SH-SY5Y (cell line): ENCODE measurements at regions not wholly inside any gene's neighbourhood (a gene's known extent, or its start where the extent isn't known, plus 50 kb on each side); places are given as distances from the start of the nearest gene placed in this dataset.

Experiments used
- GATA2 ChIP-seq: IDR thresholded peaks from 2 replicates; pipeline ENCODE4 v1.6.1; 2011; ENCODE audit warnings: mild to moderate bottlenecking, low read depth, low read length
- GATA3 ChIP-seq: IDR thresholded peaks from 2 replicates; pipeline ENCODE4 v1.6.1; 2011; ENCODE audit warnings: low read depth, mild to moderate bottlenecking, low read length, moderate library complexity

DNA sequence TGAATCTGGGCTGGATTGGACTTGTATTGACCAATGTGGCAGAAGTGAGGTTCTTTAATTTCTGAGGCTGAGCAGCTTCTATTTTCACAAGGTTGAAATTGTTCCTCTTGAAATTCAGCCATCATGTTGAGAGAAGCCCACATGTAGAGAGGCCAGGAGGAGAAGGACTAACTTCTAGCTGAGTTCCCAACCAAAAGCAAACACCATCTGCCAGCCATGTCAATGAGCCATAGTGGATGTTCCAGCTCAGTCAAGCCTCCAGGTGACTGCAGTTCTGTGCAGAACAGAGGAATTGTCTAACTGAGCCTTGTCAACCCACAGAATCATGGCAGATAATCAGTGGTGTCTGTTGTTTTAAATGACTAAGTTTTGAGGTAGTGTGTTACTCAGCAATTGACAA is 110.6 kb upstream of the ACVR1 start:
- TF ChIP-seq GATA3 (no peak), GATA2 (no peak)

DNA sequence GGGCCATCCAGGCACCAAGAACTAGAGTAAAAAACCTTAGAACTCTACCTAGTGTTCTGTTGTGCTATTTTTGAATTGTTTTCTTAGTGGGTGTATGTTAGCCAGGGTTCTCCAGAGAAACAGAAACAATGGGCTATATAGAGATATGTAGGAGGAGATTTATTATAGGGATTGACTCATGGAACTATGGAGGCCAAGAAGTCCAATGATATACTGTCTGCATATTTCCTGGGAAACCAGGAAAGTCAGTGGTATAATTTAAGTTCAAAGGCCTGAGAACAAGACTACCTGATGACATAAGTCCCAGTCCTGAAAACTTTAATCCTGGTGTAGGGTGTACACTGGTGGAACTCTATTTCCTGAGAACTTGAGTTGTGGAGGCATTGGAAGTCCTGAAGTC is 108.7 kb upstream of the ACVR1 start:
- TF ChIP-seq GATA3, result no peak
- TF ChIP-seq GATA2, result no peak

DNA sequence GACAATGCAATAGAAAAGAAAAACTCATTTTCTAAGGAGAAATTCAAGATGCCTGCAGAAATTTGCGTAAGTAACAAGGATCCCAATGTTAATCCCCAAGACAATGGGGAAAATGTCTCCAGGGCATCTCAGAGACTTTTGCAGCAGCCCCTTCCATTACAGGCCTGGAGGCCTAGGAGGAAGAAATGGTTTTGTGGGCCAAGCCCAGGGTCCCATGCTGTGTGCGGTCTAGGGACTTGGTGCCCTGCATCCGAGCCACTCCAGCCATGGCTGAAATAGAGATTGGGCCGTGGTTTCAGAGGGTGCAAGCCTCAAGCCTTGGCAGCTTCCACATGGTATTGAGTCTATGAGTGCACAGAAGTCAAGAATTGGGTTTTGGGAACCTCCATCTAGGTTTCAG is 103.9 kb upstream of the ACVR1 start:
- TF ChIP-seq GATA3, result no peak
- TF ChIP-seq GATA2, result no peak

DNA sequence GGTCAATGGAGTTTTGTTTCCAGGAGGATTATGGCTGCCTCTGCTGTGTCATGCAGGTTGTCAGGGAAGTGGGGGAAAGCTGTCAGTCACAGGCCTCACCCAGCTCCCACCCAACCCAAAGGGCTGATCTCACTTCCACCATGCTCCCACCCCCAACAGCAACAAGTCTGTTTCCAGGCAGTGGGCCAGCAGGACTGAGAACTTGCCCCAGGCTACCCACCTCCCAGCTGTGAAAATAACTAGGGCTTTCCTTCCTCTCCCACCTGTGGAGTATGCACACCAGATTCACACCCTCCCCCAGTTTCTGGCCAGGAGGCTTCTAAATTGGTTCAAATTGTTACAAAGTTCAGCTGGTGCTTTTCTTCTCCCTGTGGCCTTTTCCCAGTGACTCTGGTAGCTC is 95.6 kb upstream of the ACVR1 start:
- TF ChIP-seq GATA3 (no peak), GATA2 (no peak)

DNA sequence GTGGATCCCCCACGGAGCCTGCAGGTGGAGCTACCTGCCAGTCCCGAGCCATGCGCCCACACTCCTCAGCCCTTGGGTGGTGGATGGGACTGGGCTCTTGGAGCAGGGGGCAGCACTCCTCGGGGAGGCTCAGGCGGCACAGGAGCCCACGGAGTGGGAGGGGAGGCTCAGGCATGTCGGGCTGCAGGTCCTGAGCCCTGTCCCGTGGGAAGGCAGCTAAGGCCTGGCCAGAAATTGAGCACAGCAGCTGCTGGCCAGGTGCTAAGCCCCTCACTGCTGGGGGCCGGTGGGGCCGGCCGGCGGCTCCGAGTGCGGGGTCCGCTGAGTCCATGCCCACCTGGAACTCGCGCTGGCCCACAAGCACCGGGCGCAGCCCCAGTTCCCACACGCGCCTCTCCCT is 91.7 kb upstream of the ACVR1 start:
- no peak for TF ChIP-seq GATA3
- TF ChIP-seq GATA2, result no peak

DNA sequence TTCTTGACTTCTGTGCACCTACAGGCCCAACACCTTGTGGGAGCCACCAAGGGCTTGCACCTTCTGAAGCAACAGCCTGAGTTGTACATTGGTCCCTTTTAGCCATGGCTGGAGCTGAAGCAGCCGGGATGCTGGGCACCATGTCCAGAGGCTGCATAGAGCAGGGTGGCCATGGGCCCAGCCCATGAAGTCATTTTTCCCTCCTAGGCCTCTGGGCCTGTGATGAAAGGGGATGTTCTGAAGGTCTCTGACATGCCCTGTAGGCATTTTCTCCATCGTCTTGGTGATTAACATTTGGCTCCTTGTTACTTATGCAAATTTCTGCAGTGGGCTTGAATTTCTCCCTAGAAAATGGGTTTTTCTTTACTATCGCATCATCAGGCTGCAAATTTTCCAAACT is 83.1 kb upstream of the ACVR1 start:
- TF ChIP-seq GATA3 (no peak), GATA2 (no peak)

DNA sequence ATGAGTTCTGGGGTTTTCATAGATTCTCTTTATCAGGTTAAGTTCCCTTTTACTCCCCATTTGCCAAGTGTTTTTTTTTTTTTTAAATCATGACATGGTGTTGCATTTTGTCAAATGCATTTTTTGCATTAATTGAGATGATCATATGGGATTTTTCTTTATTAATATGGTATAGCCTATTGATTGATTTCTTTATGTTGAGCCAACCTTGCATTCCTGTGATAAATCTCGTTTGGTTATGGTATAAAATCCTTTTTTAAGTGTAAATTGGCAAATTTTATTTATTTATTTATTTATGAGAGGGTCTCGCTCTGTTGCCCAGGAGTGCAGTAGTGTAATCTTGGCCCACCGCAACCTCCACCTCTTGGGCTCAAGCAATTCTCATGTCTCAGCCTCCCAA is 81.5 kb upstream of the ACVR1 start:
- TF ChIP-seq GATA2, result no peak
- no peak for TF ChIP-seq GATA3

DNA sequence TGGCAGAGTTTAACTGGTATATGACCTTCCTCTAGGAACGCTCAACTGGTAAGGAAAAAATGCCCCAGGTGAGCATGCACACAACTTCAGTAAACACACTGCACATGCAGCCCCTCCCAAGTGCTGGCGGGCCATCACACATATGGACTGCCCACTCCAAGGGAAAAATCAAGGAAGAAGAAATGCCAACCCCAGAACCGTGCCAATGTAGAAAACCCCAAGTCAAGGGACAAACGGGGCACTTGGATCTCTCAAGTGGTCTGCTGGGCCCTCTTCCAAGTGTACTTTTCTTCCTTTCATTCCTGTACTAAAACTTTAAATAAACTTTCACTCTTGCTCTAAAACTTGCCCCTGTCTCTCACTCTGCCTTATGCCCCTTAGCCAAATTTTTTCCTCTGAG is 76.4 kb upstream of the ACVR1 start:
- TF ChIP-seq GATA2 (no peak), GATA3 (no peak)

DNA sequence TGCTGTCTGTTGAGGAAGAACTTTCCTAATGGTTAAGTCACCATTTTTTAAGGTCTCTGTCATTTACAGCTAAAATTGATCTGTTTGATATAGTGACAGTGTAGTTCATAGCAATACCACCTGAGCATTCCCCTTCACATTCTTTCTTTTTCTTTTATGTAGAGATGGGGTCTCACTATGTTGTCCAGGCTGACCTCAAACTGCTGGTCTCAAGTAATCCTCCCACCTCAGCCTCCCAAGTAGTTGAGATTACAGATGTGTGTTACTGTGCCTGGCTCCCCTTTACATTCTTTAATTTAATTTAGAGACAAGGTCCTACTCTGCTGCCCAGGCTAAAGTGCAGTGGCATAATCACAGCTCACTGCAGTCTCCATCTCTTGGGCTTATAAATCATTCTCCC is 72.7 kb upstream of the ACVR1 start:
- TF ChIP-seq GATA2, result no peak
- no peak for TF ChIP-seq GATA3

DNA sequence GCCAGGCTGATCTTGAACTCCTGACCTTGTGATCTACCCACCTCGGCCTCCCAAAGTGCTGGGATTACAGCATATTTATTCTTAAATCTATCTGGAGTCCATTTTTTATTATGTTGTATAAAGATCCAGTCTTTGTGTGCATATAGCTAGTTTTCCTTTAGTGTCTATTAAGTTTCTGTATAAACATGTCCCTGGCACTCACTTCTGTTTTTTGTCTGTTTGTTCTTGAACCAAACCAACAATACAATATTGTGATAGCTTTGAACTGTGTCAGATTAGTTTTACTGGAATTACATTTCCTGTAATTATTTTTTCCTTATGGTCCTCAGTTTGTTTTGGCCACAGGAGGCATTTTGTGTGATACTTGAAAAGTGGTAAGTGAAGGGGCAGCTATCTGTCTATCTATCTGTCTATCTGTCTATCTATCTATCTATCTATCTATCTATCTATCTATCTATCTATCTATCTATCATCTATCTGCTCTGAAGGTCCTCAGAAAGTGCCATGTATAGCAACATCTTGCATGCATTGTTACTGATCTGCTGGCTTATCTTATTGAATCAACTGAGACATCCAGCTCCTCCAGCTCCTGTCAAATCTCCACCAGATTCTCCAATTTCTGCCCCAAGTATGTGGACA is 70.9 kb upstream of the ACVR1 start:
- TF ChIP-seq GATA3 (no peak), GATA2 (no peak)

DNA sequence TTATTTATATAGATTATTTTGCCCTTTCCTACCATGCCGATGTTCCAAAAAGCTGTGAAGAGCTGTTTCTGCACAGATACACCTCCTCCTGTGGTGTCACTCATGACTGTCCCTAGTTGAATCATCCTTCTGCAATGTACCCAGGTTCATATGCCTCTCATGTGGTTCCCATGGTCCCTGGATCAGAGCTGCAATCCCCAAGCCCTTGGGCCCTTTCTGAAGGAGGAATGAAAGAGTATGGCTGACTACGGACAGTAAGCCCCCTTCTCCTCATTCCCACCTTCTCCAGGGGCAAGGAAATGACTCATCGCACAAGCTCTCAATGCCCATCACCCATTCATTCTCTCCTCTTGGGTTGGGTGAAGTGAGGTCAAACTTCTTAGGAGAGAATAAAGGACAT is 63.9 kb upstream of the ACVR1 start:
- TF ChIP-seq GATA3 (no peak), GATA2 (no peak)

DNA sequence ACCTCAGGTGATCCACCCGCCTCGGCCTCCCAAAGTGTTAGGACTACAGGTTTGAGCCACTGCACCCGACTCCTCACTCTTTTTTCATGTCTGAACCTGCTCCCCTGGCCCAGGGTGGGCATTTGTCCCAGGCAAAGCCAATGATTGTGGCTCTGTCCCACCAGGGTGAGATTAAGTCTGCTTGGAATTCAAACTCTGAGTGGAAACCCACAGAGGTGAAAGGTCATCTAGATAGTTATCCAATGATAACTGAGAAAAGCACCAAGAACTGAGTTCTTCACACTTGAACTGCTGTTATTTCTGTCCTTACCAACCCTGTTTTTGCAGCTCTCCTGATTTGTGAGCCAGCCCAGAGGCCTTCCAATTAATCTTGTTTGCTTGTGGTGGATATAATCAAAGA is 62.4 kb upstream of the ACVR1 start:
- TF ChIP-seq GATA2, result no peak

DNA sequence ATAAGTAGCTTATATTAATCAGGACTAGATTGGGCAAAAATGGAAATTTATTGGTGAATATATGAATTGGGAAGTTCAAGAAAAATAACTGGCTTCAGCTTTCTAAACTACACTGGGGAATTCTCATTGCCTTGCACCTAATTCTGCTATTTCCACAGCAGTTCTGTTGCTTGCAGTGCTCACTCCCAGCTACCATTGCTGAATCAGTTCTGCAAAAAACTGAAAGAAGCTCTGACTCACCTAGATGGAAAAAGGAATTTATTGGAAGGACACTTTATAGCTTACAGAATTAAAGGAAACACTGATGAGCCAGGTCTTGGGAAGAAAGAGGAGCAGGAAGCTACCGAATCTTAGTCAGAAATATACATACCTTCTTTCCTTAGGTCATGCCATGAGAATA is 60.3 kb upstream of the ACVR1 start:
- TF ChIP-seq GATA3 (no peak), GATA2 (no peak)

DNA sequence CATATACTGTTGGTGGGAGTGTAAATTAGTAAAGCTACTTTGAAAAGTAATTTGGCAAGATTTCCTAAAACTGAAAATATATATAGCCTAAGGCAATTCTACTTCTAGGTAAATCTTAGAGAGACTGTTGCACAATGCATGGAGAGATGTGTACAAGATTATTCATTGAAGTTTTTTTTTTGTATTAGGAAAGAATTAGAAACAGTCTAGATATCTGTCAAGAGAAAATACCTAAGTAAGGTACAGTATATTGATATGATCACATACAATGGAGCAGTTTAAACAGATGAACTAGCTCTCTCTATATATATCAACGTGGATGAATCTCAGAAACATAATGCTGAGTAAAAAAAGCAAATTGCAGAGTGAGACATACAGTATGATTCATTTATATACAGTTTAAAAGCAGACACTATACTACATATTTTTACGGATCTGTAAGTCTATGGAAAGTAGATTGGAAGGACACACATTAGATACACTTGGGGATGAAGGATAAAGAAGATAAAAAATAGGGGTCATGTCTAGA is 59.3 kb upstream of the ACVR1 start:
- TF ChIP-seq GATA2 (no peak), GATA3 (no peak)

DNA sequence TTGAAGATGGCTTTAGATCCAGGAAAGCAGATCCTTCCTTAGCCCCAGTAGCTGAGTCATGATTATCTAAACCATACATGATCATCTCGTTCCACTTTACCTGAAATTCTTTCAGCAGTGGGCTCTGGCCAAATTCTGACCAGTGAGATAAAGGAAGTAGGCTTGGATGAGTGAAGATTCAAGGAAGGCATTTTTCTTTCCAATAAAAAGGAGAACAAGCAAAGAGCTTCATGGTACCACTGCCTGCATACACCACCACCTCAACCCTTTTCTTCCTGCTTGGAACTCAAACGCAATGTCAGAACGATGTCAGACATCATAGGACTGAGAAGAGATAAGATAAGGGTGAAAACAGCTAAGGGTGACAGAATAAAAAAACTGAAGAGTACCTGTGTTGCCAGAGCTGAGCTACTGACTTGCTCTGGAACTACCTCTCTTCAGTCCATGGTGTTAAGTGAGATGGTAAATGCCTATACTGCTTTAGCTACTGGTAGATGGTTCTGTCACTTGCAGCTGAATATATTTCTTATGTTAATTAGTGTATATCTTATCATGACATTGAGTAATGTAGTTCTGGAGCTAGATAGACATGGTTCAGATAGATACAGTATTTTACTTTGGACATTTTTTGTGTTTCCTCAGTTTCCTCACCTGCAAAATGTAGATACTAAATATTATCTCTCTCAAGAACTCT is 58.7 kb upstream of the ACVR1 start:
- TF ChIP-seq GATA3 (no peak), GATA2 (no peak)

DNA sequence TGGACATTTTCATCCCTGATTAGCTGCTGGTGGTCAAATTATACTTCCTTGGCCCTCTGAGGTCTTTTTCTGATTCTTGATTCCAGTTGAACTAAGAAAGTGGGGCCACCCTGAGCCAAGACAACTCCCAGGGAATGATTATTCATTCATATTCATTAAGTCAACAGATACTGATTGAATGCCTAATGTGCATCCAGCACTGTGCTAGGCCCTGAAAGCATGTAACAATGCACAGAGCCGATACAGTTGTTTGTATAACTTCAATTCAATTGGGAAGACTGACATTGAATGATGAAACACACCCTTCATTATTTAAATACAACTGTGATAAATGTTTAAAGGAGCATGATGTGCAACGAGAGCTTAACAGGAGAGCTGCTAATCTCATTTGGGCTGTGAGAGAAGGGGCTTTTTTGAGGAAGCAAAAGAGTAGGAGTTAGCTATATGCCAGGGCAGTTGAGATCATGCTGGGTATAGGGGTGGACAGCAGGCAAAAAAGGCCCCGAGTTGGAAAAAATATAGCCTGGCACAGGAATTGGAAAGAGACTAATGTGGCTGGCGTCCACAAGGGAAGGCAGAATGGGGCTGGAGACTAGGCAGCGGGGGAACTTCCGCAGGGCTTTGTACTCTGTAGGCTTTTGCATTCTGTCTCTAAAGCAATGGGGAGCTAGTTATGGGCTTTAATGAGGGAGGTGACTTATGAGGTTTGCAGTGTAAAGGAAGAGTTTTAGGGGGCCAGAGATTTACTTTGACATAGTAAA is 57.2 kb upstream of the ACVR1 start:
- no peak for TF ChIP-seq GATA2
- no peak for TF ChIP-seq GATA3
